GM23338 (cell line): ENCODE measurements at regions not wholly inside any gene's neighbourhood (a gene's known extent, or its start where the extent isn't known, plus 50 kb on each side); places are given as distances from the start of the nearest gene placed in this dataset.
A peak's percentile ranks its signal among the peaks of the same experiment; 100 is the strongest.

Source experiments
- ATAC-seq: fragments of 200-7000 bp; cut with Tn5 transposase; 3 replicates; pipeline ENCODE4 v1.9.1; 2020
- DNase-seq: peaks from one replicate; pipeline ENCODE4 v3.0.0-alpha.2; 2015; ENCODE audit warnings: low spot score
- H2AFZ ChIP-seq: fragments of 200-600 bp; sonication (generic); 2 replicates; pipeline ENCODE4 v1.8.0; 2016; ENCODE audit warnings: antibody characterized with exemption, mild to moderate bottlenecking, moderate library complexity
- H3F3A ChIP-seq: fragments of 200-600 bp; sonication (generic); replicated peaks from 2 replicates; pipeline ENCODE4 v1.8.0; 2017; ENCODE audit warnings: antibody characterized with exemption, mixed run types, low read depth
- H3K27ac ChIP-seq: fragments of 200-600 bp; sonication (generic); 2 replicates; pipeline ENCODE4 v1.6.1; 2016; ENCODE audit warnings: low read depth
- H3K27me3 ChIP-seq: fragments of 200-600 bp; sonication (generic); 2 replicates; pipeline ENCODE4 v1.8.0; 2016; ENCODE audit warnings: mild to moderate bottlenecking, mixed run types, moderate library complexity; ENCODE audit not compliant: insufficient read depth
- H3K36me3 ChIP-seq: fragments of 200-600 bp; sonication (generic); 2 replicates; pipeline ENCODE4 v1.8.0; 2016; ENCODE audit warnings: mild to moderate bottlenecking; ENCODE audit not compliant: insufficient read depth
- H3K4me1 ChIP-seq: fragments of 200-600 bp; sonication (generic); 2 replicates; pipeline ENCODE4 v1.8.0; 2016; ENCODE audit warnings: mild to moderate bottlenecking, moderate library complexity; ENCODE audit not compliant: insufficient read depth
- H3K4me2 ChIP-seq: fragments of 200-600 bp; sonication (generic); 2 replicates; pipeline ENCODE4 v1.7.1; 2017; ENCODE audit warnings: mixed run types
- H3K4me3 ChIP-seq: fragments of 200-600 bp; sonication (generic); 2 replicates; pipeline ENCODE4 v1.6.1; 2016; ENCODE audit warnings: mixed run types
- H3K79me2 ChIP-seq: fragments of 200-600 bp; sonication (generic); replicated peaks from 2 replicates; pipeline ENCODE4 v1.8.0; 2017; ENCODE audit warnings: mild to moderate bottlenecking; ENCODE audit not compliant: insufficient read depth
- H3K9me2 ChIP-seq: fragments of 200-600 bp; sonication (generic); 2 replicates; pipeline ENCODE4 v1.8.0; 2017; ENCODE audit not compliant: insufficient read depth
- H4K20me1 ChIP-seq: fragments of 200-600 bp; sonication (generic); replicated peaks from 2 replicates; pipeline ENCODE4 v1.8.0; 2017; ENCODE audit warnings: mild to moderate bottlenecking; ENCODE audit not compliant: insufficient read depth
- H3K27ac Mint-ChIP-seq: 2 replicates; pipeline ENCODE4 v1.8.0; 2020; ENCODE audit warnings: inconsistent platforms, mild to moderate bottlenecking, moderate library complexity, mixed read lengths
- H3K27me3 Mint-ChIP-seq: 3 replicates; pipeline ENCODE4 v1.8.0; 2022; ENCODE audit warnings: low read depth, mild to moderate bottlenecking, moderate library complexity, mixed read lengths, inconsistent platforms; ENCODE audit not compliant: insufficient read depth, poor library complexity
- H3K36me3 Mint-ChIP-seq: 3 replicates; pipeline ENCODE4 v1.8.0; 2021; ENCODE audit warnings: low read depth, mild to moderate bottlenecking, inconsistent platforms, moderate library complexity, mixed read lengths
- H3K4me1 Mint-ChIP-seq: 3 replicates; pipeline ENCODE4 v1.8.0; 2020; ENCODE audit warnings: mild to moderate bottlenecking, inconsistent platforms, mixed read lengths
- H3K4me3 Mint-ChIP-seq: 3 replicates; pipeline ENCODE4 v1.8.0; 2021; ENCODE audit warnings: moderate library complexity, mild to moderate bottlenecking, inconsistent platforms, mixed read lengths
- H3K9me3 Mint-ChIP-seq: 3 replicates; pipeline ENCODE4 v1.8.0; 2020; ENCODE audit warnings: moderate library complexity, mild to moderate bottlenecking, inconsistent platforms, mixed read lengths
- CTCF ChIP-seq, 2 experiments: fragments of 200-600 bp in 1 of 2; sonication (generic) in 1 of 2; conservative IDR thresholded peaks; 2 replicates each; pipeline versions ENCODE4 v1.5.1 to v1.6.1; 2016 to 2017; ENCODE audit warnings: antibody characterized with exemption in 2 of 2, low read depth in 2 of 2, mild to moderate bottlenecking in 2 of 2, moderate library complexity in 1 of 2
- EZH2 ChIP-seq: fragments of 200-600 bp; sonication (generic); IDR thresholded peaks from one replicate; pipeline ENCODE4 v1.8.0; 2017; ENCODE audit warnings: antibody characterized with exemption, mild to moderate bottlenecking, low read depth; ENCODE audit not compliant: unreplicated experiment
- EZH2phosphoT487 ChIP-seq: fragments of 200-600 bp; sonication (generic); IDR thresholded peaks from one replicate; pipeline ENCODE4 v1.8.1; 2018; ENCODE audit warnings: antibody characterized with exemption; ENCODE audit not compliant: unreplicated experiment
- JUNB ChIP-seq: IDR thresholded peaks from one replicate; pipeline ENCODE4 v1.6.1; 2016; ENCODE audit warnings: antibody characterized with exemption; ENCODE audit not compliant: unreplicated experiment
- POLR2AphosphoS5 ChIP-seq: IDR thresholded peaks from 2 replicates; pipeline ENCODE4 v1.6.1; 2016; ENCODE audit warnings: antibody characterized with exemption, low read depth
- ZNF114 ChIP-seq: fragments of 250-450 bp; sonication (Bioruptor Pico); IDR thresholded peaks from 2 replicates; pipeline ENCODE4 v1.5.0; 2020; ENCODE audit warnings: mild to moderate bottlenecking, moderate library complexity
- ZNF331 ChIP-seq: fragments of 250-450 bp; sonication (Bioruptor Pico); IDR thresholded peaks from 2 replicates; pipeline ENCODE4 v1.5.0; 2020; ENCODE audit warnings: low read depth, mild to moderate bottlenecking, moderate library complexity
- ZNF462 ChIP-seq: fragments of 250-450 bp; sonication (Bioruptor Pico); IDR thresholded peaks from 2 replicates; pipeline ENCODE4 v1.5.0; 2020; ENCODE audit warnings: mild to moderate bottlenecking, moderate library complexity
- TF ChIP-seq, protein P1 (sequence below): IDR thresholded peaks from 2 replicates; pipeline ENCODE4 v1.6.1; 2016; ENCODE audit warnings: antibody characterized with exemption

DNA sequence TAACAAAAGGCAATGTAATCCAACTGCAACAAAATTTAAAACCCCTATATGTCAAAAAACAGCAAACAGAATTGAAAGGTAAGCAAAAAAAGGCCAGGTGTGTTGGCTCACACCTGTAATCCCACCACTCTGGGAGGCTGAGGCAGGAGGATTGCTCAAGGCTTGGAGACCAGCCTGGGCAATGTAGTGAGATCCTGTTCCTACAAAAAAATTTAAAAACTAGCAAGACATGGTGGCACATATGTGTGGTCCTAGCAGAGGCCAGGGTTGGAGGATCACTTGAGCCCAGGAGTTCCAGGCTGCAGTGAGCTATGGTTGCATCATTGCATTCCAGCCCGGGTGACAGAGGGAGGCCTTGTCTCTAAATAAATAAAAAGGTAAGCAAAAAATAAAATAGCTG, 212.1 kb upstream of the KLF14 start:
- peak overlapping the region; percentile 3; the same call in 1 of the 2 replicates for H3K27ac ChIP-seq
- Mint-ChIP-seq H3K4me3 (no peak overlapping the region), H3K36me3 (peaks cover 4% of the 10 kb centered on the region; the same call in 1 of the 3 replicates), H3K27ac (no peak overlapping the region), H3K27me3 (peaks cover 3% of the 10 kb centered on the region), H3K9me3 (no peaks in the 10 kb centered on the region), H3K4me1 (peaks cover 31% of the 10 kb centered on the region)
- no peak overlapping the region for H3K4me3 ChIP-seq
- no peaks in the 10 kb centered on the region for H4K20me1 ChIP-seq
- no peaks in the 10 kb centered on the region for H3F3A ChIP-seq
- no peaks in the 10 kb centered on the region for H3K27me3 ChIP-seq
- ATAC-seq (no peak), DNase-seq (no peak)
- no peaks in the 10 kb centered on the region for H3K36me3 ChIP-seq
- H3K9me2 ChIP-seq = no peaks in the 10 kb centered on the region
- no peak overlapping the region for H2AFZ ChIP-seq
- H3K4me1 ChIP-seq = peaks cover 20% of the 10 kb centered on the region
- TF ChIP-seq POLR2AphosphoS5 = no peak
- no peak for TF ChIP-seq ZNF114 (CRISPR knock-in tag)
- TF ChIP-seq CTCF (conservative IDR thresholded peaks at IDR 0.05; ENCODE audit: low read depth in 2 of 2) = no peak
- TF ChIP-seq EZH2 = no peak
- TF ChIP-seq ZNF331 (CRISPR knock-in tag) = no peak
- TF ChIP-seq JUNB = no peak
- no peak for TF ChIP-seq ZNF462
- TF ChIP-seq, protein P1, sequence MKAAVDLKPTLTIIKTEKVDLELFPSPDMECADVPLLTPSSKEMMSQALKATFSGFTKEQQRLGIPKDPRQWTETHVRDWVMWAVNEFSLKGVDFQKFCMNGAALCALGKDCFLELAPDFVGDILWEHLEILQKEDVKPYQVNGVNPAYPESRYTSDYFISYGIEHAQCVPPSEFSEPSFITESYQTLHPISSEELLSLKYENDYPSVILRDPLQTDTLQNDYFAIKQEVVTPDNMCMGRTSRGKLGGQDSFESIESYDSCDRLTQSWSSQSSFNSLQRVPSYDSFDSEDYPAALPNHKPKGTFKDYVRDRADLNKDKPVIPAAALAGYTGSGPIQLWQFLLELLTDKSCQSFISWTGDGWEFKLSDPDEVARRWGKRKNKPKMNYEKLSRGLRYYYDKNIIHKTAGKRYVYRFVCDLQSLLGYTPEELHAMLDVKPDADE = no peak
- TF ChIP-seq EZH2phosphoT487 = no peak
- H3K79me2 ChIP-seq = no peaks in the 10 kb centered on the region; the same call in 1 of the 2 replicates
- H3K4me2 ChIP-seq = no peak overlapping the region
